ENCODE measurements at regions not wholly inside any gene's neighbourhood (a gene's known extent, or its start where the extent isn't known, plus 50 kb on each side); places are given as distances from the start of the nearest gene placed in this dataset.

- Histone ChIP-seq H3K4me3 (ENCODE audit: insufficient read depth, low read length) (no peak overlapping the region), H4K20me1 (ENCODE audit: insufficient read depth, low read length) (no peaks in the 10 kb centered on the region), H2AFZ (ENCODE audit: low read length) (no peak overlapping the region), H3K27ac (ENCODE audit: low read depth, low read length) (no peak overlapping the region), H3K79me2 (ENCODE audit: insufficient read depth, low read length) (no peaks in the 10 kb centered on the region), H3K4me1 (ENCODE audit: insufficient read depth, low read length) (no peaks in the 10 kb centered on the region), H3K27me3 (ENCODE audit: insufficient read depth, low read length) (peaks cover 19% of the 10 kb centered on the region), H3K4me2 (ENCODE audit: insufficient read depth, low read length) (no peak overlapping the region), H3K36me3 (ENCODE audit: insufficient read depth, low read length) (no peaks in the 10 kb centered on the region), H3K9me3 (ENCODE audit: low read depth, low read length) (no peaks in the 10 kb centered on the region)
- no peak for TF ChIP-seq CTCF (IDR thresholded peaks at IDR 0.05; ENCODE audit: extremely low read depth, low read depth, low read length)
- DNase-seq (ENCODE audit: insufficient read length, low spot score, missing footprints), result no peak
These were observed 287.0 kb upstream of the XYLT1 start for GRCh38 chr16:17757808-17758207.

- H2AFZ ChIP-seq (ENCODE audit: low read length), result no peak overlapping the region
- H3K27ac ChIP-seq (ENCODE audit: low read depth, low read length), result no peak overlapping the region
- no peaks in the 10 kb centered on the region for H3K4me1 ChIP-seq (ENCODE audit: insufficient read depth, low read length)
- H3K4me3 ChIP-seq (ENCODE audit: insufficient read depth, low read length), result no peak overlapping the region
- no peak for TF ChIP-seq CTCF (IDR thresholded peaks at IDR 0.05; ENCODE audit: extremely low read depth, low read depth, low read length)
- no peaks in the 10 kb centered on the region for H4K20me1 ChIP-seq (ENCODE audit: insufficient read depth, low read length)
- H3K36me3 ChIP-seq (ENCODE audit: insufficient read depth, low read length), result no peaks in the 10 kb centered on the region
- H3K27me3 ChIP-seq (ENCODE audit: insufficient read depth, low read length), result peaks cover 5% of the 10 kb centered on the region
- H3K79me2 ChIP-seq (ENCODE audit: insufficient read depth, low read length), result no peaks in the 10 kb centered on the region
- H3K4me2 ChIP-seq (ENCODE audit: insufficient read depth, low read length), result no peak overlapping the region
- DNase-seq (ENCODE audit: insufficient read length, low spot score, missing footprints), result no peak
- H3K9me3 ChIP-seq (ENCODE audit: low read depth, low read length), result no peaks in the 10 kb centered on the region
These were observed 284.4 kb upstream of the XYLT1 start for GRCh38 chr16:17755158-17755557.

- H3K4me2 ChIP-seq (ENCODE audit: insufficient read depth, low read length), result no peak overlapping the region
These were observed 282.7 kb upstream of the XYLT1 start for GRCh38 chr16:17753434-17753833.

GRCh38 chr16:17749706-17750105 lies 278.9 kb upstream of the XYLT1 start:
- no peak overlapping the region for H3K4me2 ChIP-seq (ENCODE audit: insufficient read depth, low read length)
- no peak overlapping the region for H2AFZ ChIP-seq (ENCODE audit: low read length)
- H4K20me1 ChIP-seq (ENCODE audit: insufficient read depth, low read length), result no peaks in the 10 kb centered on the region
- no peaks in the 10 kb centered on the region for H3K27me3 ChIP-seq (ENCODE audit: insufficient read depth, low read length)
- H3K79me2 ChIP-seq (ENCODE audit: insufficient read depth, low read length), result no peaks in the 10 kb centered on the region
- no peak overlapping the region for H3K27ac ChIP-seq (ENCODE audit: low read depth, low read length)
- H3K9me3 ChIP-seq (ENCODE audit: low read depth, low read length), result no peaks in the 10 kb centered on the region
- no peaks in the 10 kb centered on the region for H3K36me3 ChIP-seq (ENCODE audit: insufficient read depth, low read length)
- H3K4me3 ChIP-seq (ENCODE audit: insufficient read depth, low read length), result no peak overlapping the region
- no peak for TF ChIP-seq CTCF (IDR thresholded peaks at IDR 0.05; ENCODE audit: extremely low read depth, low read depth, low read length)
- no peaks in the 10 kb centered on the region for H3K4me1 ChIP-seq (ENCODE audit: insufficient read depth, low read length)
- DNase-seq (ENCODE audit: insufficient read length, low spot score, missing footprints), result no peak

More at GRCh38 chr16:17753434-17753833, 282.7 kb upstream of the XYLT1 start:
- TF ChIP-seq CTCF (IDR thresholded peaks at IDR 0.05; ENCODE audit: extremely low read depth, low read depth, low read length), result no peak
- Histone ChIP-seq H2AFZ (ENCODE audit: low read length) (no peak overlapping the region), H3K4me1 (ENCODE audit: insufficient read depth, low read length) (no peaks in the 10 kb centered on the region), H3K36me3 (ENCODE audit: insufficient read depth, low read length) (no peaks in the 10 kb centered on the region), H3K9me3 (ENCODE audit: low read depth, low read length) (no peaks in the 10 kb centered on the region), H3K27me3 (ENCODE audit: insufficient read depth, low read length) (no peaks in the 10 kb centered on the region), H4K20me1 (ENCODE audit: insufficient read depth, low read length) (no peaks in the 10 kb centered on the region), H3K27ac (ENCODE audit: low read depth, low read length) (no peak overlapping the region), H3K4me3 (ENCODE audit: insufficient read depth, low read length) (no peak overlapping the region), H3K79me2 (ENCODE audit: insufficient read depth, low read length) (no peaks in the 10 kb centered on the region)
- DNase-seq (ENCODE audit: insufficient read length, low spot score, missing footprints), result no peak

All from osteoblast (primary cell).